ENCODE measurements at regions not wholly inside any gene's neighbourhood (a gene's known extent, or its start where the extent isn't known, plus 50 kb on each side); places are given as distances from the start of the nearest gene placed in this dataset.

DNA sequence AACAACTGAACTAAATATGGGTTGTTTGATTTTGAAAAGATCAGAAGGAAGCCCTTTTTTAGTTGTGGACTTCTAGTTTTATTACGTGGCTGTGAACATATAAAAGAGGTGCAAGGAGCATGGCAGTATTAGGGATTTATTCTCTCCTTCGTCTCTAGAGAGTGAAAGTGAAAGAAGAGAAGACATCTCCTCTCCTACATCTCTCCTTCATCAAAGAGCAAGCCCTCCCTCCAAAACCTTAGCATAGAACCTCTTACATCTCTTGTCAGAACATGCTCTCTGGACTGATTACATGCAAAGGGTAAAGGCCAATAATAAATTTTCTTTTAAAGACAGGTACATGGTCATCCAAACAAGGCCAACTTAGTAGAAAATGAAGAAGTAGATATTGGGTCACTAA is 184.3 kb upstream of the IRX1 start:
- no peak overlapping the region for H3K4me3 ChIP-seq
- no peak for DNase-seq
- H3K27me3 ChIP-seq, result no peaks in the 10 kb centered on the region
- no peak overlapping the region for H3K27ac ChIP-seq
- TF ChIP-seq POLR2A (IDR thresholded peaks at IDR 0.05), result no peak
- TF ChIP-seq, protein P1, sequence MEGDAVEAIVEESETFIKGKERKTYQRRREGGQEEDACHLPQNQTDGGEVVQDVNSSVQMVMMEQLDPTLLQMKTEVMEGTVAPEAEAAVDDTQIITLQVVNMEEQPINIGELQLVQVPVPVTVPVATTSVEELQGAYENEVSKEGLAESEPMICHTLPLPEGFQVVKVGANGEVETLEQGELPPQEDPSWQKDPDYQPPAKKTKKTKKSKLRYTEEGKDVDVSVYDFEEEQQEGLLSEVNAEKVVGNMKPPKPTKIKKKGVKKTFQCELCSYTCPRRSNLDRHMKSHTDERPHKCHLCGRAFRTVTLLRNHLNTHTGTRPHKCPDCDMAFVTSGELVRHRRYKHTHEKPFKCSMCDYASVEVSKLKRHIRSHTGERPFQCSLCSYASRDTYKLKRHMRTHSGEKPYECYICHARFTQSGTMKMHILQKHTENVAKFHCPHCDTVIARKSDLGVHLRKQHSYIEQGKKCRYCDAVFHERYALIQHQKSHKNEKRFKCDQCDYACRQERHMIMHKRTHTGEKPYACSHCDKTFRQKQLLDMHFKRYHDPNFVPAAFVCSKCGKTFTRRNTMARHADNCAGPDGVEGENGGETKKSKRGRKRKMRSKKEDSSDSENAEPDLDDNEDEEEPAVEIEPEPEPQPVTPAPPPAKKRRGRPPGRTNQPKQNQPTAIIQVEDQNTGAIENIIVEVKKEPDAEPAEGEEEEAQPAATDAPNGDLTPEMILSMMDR (IDR thresholded peaks at IDR 0.05), result no peak
- H3K9me3 ChIP-seq, result peaks cover 0 to 2% of the 10 kb centered on the region in 2 donors
- H3K36me3 ChIP-seq, result no peaks in the 10 kb centered on the region
- intact Hi-C loops (cut with DNase I; ENCODE audit: low total_unique reads), result no loop called here
- H3K4me1 ChIP-seq, result no peaks in the 10 kb centered on the region

DNA sequence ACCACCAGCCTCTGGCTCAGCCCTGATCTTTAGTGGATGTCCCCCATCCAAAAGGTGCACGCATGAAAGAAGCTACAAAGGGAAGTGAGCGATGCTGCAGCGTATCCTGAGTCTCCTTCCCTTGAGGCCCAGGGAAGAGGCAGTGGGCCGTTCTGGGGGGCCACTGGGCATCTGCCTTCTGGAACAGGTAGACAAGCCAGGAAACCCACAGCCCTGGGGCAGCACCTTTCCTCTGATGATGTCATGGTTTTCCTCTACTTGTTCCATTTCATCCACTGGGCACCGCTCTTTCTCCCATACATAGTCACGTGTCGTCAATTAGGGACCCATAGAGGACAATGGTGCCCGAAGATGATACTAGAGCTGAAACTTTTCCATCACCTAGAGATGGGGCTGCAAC is 194.0 kb upstream of the IRX1 start:
- intact Hi-C loops (cut with DNase I; ENCODE audit: low total_unique reads), result no loop called here
- H3K9me3 ChIP-seq, result no peaks in the 10 kb centered on the region
- no peaks in the 10 kb centered on the region for H3K27me3 ChIP-seq
- DNase-seq, result no peak
- H3K36me3 ChIP-seq, result no peaks in the 10 kb centered on the region
- no peaks in the 10 kb centered on the region for H3K4me1 ChIP-seq
- H3K27ac ChIP-seq, result no peak overlapping the region
- TF ChIP-seq POLR2A (IDR thresholded peaks at IDR 0.05), result no peak
- TF ChIP-seq, protein P1 (IDR thresholded peaks at IDR 0.05), result no peak
- H3K4me3 ChIP-seq, result no peak overlapping the region

DNA sequence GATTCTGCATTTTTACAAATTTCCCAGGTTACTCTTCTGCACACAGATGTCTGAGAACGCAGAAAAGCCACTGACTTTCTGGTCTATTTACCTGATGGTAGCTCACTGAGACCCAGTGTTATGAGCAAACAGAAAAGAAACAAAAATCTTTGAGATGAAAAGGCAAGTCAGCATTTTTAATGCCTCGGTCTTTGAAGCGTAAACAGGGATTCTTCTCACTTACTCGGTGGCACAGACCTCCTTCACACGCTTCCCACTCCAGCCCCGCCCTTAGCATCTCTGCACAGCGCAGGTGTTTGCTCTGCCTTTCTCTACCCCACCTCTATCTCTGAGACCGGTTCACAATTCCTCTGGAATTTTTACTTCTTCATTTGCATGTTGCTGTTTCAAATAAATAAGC is 195.0 kb upstream of the IRX1 start:
- no peaks in the 10 kb centered on the region for H3K4me1 ChIP-seq
- no peak overlapping the region for H3K27ac ChIP-seq
- no peaks in the 10 kb centered on the region for H3K36me3 ChIP-seq
- TF ChIP-seq, protein P1 (IDR thresholded peaks at IDR 0.05), result no peak
- no peak for TF ChIP-seq POLR2A (IDR thresholded peaks at IDR 0.05)
- no peak overlapping the region for H3K4me3 ChIP-seq
- intact Hi-C loops (cut with DNase I; ENCODE audit: low total_unique reads), result no loop called here
- no peaks in the 10 kb centered on the region for H3K27me3 ChIP-seq
- no peak for DNase-seq
- no peaks in the 10 kb centered on the region for H3K9me3 ChIP-seq

DNA sequence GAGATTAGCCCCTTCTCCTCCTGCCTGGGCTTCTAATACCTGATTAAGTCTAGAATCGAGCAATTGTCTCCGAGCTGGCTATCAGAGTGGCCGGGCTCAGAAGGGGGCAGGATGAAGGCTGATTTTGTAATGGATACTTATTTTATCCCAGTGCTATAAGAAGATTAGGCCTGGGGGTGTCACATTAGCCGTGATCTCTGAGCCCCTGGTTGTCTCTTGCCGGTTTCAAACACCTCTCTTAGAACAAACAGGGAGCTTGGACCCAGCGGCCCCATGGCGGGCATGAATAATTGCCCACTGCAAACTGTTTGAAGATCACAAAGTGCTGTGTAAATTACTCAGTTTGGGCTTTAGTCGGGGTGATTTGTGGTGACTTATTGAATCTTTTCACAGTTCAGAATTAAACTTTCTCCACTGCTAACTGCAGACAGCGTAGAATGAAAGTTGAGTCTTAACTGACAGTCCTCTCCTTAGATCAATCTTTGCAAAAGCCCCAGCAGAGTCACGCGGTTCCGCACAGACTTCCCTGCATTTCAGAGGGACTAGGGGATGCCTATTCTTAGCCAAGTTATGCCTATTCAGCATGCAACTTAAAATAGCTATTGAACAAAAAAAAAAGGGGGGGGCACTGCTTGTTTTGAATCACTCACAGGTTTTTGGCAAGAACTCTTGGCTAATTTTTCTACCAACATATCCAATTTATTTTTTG is 200.6 kb upstream of the IRX1 start:
- no peaks in the 10 kb centered on the region for H3K4me1 ChIP-seq
- no peak for TF ChIP-seq POLR2A (IDR thresholded peaks at IDR 0.05)
- TF ChIP-seq, protein P1 (IDR thresholded peaks at IDR 0.05), result no peak
- H3K4me3 ChIP-seq, result no peak overlapping the region
- H3K36me3 ChIP-seq, result no peaks in the 10 kb centered on the region
- no peak overlapping the region for H3K27ac ChIP-seq
- no peaks in the 10 kb centered on the region for H3K27me3 ChIP-seq
- no peaks in the 10 kb centered on the region for H3K9me3 ChIP-seq
- intact Hi-C loops (cut with DNase I; ENCODE audit: low total_unique reads), result no loop called here
- no peak for DNase-seq

DNA sequence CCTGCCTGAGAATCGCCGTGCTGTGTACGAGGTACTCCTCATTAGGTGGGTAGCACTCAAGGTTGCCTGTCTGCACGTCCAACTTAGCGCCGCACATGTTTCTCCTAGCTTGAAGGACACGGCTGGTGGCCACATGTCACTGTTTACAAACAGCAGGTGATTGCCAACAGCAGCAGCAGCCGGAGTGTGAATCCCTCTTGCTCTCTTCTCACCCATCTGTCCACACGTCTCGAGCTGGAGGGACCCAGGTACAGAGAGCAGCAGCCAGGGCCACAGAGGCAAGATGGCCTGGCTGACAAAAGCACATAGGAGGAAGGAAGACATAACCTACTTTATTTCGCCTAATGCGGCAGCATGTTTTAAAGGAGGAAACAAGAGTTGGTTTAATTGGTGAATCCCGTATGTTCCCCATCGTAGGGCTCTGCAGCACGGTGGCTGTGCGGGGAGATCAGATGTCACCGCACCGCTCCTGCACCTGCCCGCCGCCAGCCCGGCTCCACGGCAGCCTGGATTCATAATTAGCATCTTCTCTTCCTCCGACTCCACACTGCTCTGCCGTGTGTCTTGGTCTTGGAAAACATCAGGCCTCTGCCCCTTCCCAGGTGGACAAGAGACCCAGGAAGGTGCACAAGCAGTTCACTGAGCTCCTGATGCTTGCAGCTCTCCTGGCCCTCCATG is 201.6 kb upstream of the IRX1 start:
- no peak overlapping the region for H3K4me3 ChIP-seq
- intact Hi-C loops (cut with DNase I; ENCODE audit: low total_unique reads), result no loop called here
- TF ChIP-seq, protein P1 (IDR thresholded peaks at IDR 0.05), result no peak
- no peak for TF ChIP-seq POLR2A (IDR thresholded peaks at IDR 0.05)
- H3K27ac ChIP-seq, result no peak overlapping the region
- no peaks in the 10 kb centered on the region for H3K4me1 ChIP-seq
- no peak for DNase-seq
- no peaks in the 10 kb centered on the region for H3K9me3 ChIP-seq
- no peaks in the 10 kb centered on the region for H3K36me3 ChIP-seq
- no peaks in the 10 kb centered on the region for H3K27me3 ChIP-seq
